ENCODE measurements at regions not wholly inside any gene's neighbourhood (a gene's known extent, or its start where the extent isn't known, plus 50 kb on each side); places are given as distances from the start of the nearest gene placed in this dataset.

- H3K4me3 ChIP-seq (ENCODE audit: low read length), result no peak overlapping the region
- no peak overlapping the region for H2AFZ ChIP-seq (ENCODE audit: low read depth, low read length)
- no peaks in the 10 kb centered on the region for H3K79me2 ChIP-seq (ENCODE audit: low read length)
- H4K20me1 ChIP-seq (ENCODE audit: insufficient read depth, low read length), result no peaks in the 10 kb centered on the region
- H3K4me1 ChIP-seq (ENCODE audit: low read length), result no peaks in the 10 kb centered on the region
- no peak overlapping the region for H3K9ac ChIP-seq (ENCODE audit: low read length)
- no peak overlapping the region for H3K27ac ChIP-seq (ENCODE audit: low read length)
- H3K36me3 ChIP-seq (replicated peaks; ENCODE audit: low read depth, low read length), result no peaks in the 10 kb centered on the region
- TF ChIP-seq EZH2phosphoT487 (IDR thresholded peaks at IDR 0.05; ENCODE audit: low read depth), result no peak
- no peak for TF ChIP-seq CTCF (IDR thresholded peaks at IDR 0.05; ENCODE audit: low read depth, low read length)
- H3K4me2 ChIP-seq (ENCODE audit: low read length), result no peak overlapping the region
- H3K27me3 ChIP-seq (ENCODE audit: low read depth, low read length), result no peaks in the 10 kb centered on the region
- H3K9me3 ChIP-seq (ENCODE audit: insufficient read depth, low read length), result no peaks in the 10 kb centered on the region
Measured at GRCh38 chr2:19156646-19157045, 201.8 kb downstream of the OSR1 start.

- no peak overlapping the region for H3K4me2 ChIP-seq (ENCODE audit: low read length)
- no peaks in the 10 kb centered on the region for H4K20me1 ChIP-seq (ENCODE audit: insufficient read depth, low read length)
- H3K4me1 ChIP-seq (ENCODE audit: low read length), result no peaks in the 10 kb centered on the region
- no peaks in the 10 kb centered on the region for H3K36me3 ChIP-seq (replicated peaks; ENCODE audit: low read depth, low read length)
- no peak overlapping the region for H3K27ac ChIP-seq (ENCODE audit: low read length)
- no peak overlapping the region for H2AFZ ChIP-seq (ENCODE audit: low read depth, low read length)
- no peaks in the 10 kb centered on the region for H3K79me2 ChIP-seq (ENCODE audit: low read length)
- H3K27me3 ChIP-seq (ENCODE audit: low read depth, low read length), result no peaks in the 10 kb centered on the region
- H3K4me3 ChIP-seq (ENCODE audit: low read length), result no peak overlapping the region
- H3K9me3 ChIP-seq (ENCODE audit: insufficient read depth, low read length), result no peaks in the 10 kb centered on the region
- H3K9ac ChIP-seq (ENCODE audit: low read length), result no peak overlapping the region
- TF ChIP-seq EZH2phosphoT487 (IDR thresholded peaks at IDR 0.05; ENCODE audit: low read depth) (no peak), CTCF (IDR thresholded peaks at IDR 0.05; ENCODE audit: low read depth, low read length) (no peak)
Measured at GRCh38 chr2:19150726-19151125, 207.7 kb downstream of the OSR1 start.

GRCh38 chr2:19146867-19147266 lies 211.6 kb downstream of the OSR1 start:
- Histone ChIP-seq H3K4me2 (ENCODE audit: low read length) (no peak overlapping the region), H3K36me3 (replicated peaks; ENCODE audit: low read depth, low read length) (no peaks in the 10 kb centered on the region), H2AFZ (ENCODE audit: low read depth, low read length) (no peak overlapping the region), H3K4me1 (ENCODE audit: low read length) (no peaks in the 10 kb centered on the region), H3K9me3 (ENCODE audit: insufficient read depth, low read length) (no peaks in the 10 kb centered on the region), H3K9ac (ENCODE audit: low read length) (no peak overlapping the region), H4K20me1 (ENCODE audit: insufficient read depth, low read length) (no peaks in the 10 kb centered on the region), H3K27me3 (ENCODE audit: low read depth, low read length) (no peaks in the 10 kb centered on the region), H3K27ac (ENCODE audit: low read length) (no peak overlapping the region), H3K4me3 (ENCODE audit: low read length) (no peak overlapping the region), H3K79me2 (ENCODE audit: low read length) (no peaks in the 10 kb centered on the region)
- no peak for TF ChIP-seq EZH2phosphoT487 (IDR thresholded peaks at IDR 0.05; ENCODE audit: low read depth)
- TF ChIP-seq CTCF (IDR thresholded peaks at IDR 0.05; ENCODE audit: low read depth, low read length), result no peak

DNA sequence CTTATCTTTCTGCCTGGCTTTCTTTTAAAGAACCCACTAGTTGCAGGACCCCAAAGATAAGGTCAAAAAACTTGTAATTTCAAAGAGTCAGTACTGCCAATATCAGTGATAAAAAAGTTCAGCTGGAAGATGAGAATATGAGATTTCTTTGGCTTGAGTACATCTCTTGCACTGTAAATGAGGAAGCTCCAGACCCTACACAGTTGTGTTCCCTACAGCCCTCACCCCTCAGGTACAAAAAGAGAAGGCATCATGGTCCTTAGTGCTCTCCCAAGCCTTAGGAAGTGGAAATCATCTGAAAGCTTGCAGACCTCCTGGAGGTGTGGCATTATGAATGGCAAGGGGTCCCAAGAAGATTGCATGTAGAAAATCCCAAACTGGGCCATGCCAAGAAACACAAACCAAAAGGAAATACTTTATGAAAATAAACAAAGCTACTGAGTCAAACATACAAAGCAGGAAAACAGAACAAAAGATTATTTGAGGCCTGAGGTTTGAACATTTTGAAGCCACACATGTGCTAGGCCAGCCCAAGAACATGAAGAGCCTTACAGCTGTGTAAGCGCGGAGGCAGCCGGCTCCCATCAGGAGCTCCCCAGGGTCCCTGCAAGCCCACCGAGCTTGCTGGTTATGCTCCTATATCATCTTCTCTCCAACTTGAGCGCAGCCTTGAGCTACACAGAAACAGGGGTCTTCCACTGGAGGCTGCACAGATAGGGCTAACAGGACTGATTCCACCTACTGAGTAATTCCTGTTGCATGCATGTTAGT lies 217.0 kb downstream of the OSR1 start:
- no peaks in the 10 kb centered on the region for H3K79me2 ChIP-seq (ENCODE audit: low read length)
- H3K4me3 ChIP-seq (ENCODE audit: low read length), result no peak overlapping the region
- no peaks in the 10 kb centered on the region for H3K27me3 ChIP-seq (ENCODE audit: low read depth, low read length)
- H4K20me1 ChIP-seq (ENCODE audit: insufficient read depth, low read length), result no peaks in the 10 kb centered on the region
- H3K36me3 ChIP-seq (replicated peaks; ENCODE audit: low read depth, low read length), result no peaks in the 10 kb centered on the region
- H2AFZ ChIP-seq (ENCODE audit: low read depth, low read length), result no peak overlapping the region
- H3K4me2 ChIP-seq (ENCODE audit: low read length), result no peak overlapping the region
- H3K9ac ChIP-seq (ENCODE audit: low read length), result no peak overlapping the region
- TF ChIP-seq EZH2phosphoT487 (IDR thresholded peaks at IDR 0.05; ENCODE audit: low read depth) (no peak), CTCF (IDR thresholded peaks at IDR 0.05; ENCODE audit: low read depth, low read length) (no peak)
- H3K9me3 ChIP-seq (ENCODE audit: insufficient read depth, low read length), result no peaks in the 10 kb centered on the region
- no peak overlapping the region for H3K27ac ChIP-seq (ENCODE audit: low read length)
- peaks cover 7% of the 10 kb centered on the region; the same call in 1 of the 2 replicates for H3K4me1 ChIP-seq (ENCODE audit: low read length)
